Right lobe of liver (tissue), 6 donors: ENCODE measurements at regions not wholly inside any gene's neighbourhood (a gene's known extent, or its start where the extent isn't known, plus 50 kb on each side); places are given as distances from the start of the nearest gene placed in this dataset.
"Not testable (repeated sequence)": the region's sequence is repeated elsewhere in the genome, so short reads cannot be mapped to it uniquely, and the experiment has no call there.

Source experiments
- ATAC-seq, 4 donors: fragments of 200-7000 bp; cut with Tn5 transposase; one replicate each; pipeline ENCODE4 v1.9.1; 2020; ENCODE audit warnings: mild to moderate bottlenecking in 4 of 4, moderate library complexity in 4 of 4
- DNase-seq, 3 donors: peaks; one replicate each; pipeline ENCODE4 v3.0.0-alpha.2; 2020
- H3K27ac ChIP-seq, 3 donors: fragments of 200-600 bp; one replicate each; pipeline ENCODE4 v1.8.0; 2022
- H3K27me3 ChIP-seq, 2 donors: fragments of 200-600 bp; one replicate each; pipeline ENCODE4 v1.8.0; 2022
- H3K36me3 ChIP-seq, 4 donors: fragments of 200-600 bp; sonication (generic) in 1 of 4; one replicate each; pipeline versions ENCODE4 v1.5.1 to v1.8.0; 2017 to 2022; ENCODE audit warnings: control low read depth in 1 of 4
- H3K4me1 ChIP-seq, 4 donors: fragments of 200-600 bp; sonication (generic) in 1 of 4; one replicate each; pipeline versions ENCODE4 v1.5.1 to v1.8.0; 2017 to 2022; ENCODE audit warnings: control low read depth in 1 of 4
- H3K4me3 ChIP-seq, 3 donors: fragments of 200-600 bp; one replicate each; pipeline ENCODE4 v1.8.0; 2022
- H3K9me3 ChIP-seq, 4 donors: fragments of 200-600 bp; sonication (generic) in 1 of 4; one replicate each; pipeline versions ENCODE4 v1.5.1 to v1.8.0; 2017 to 2022; ENCODE audit warnings: control low read depth in 1 of 4
- POLR2A ChIP-seq: fragments of 450-650 bp; IDR thresholded peaks from one replicate; pipeline ENCODE4 v1.6.1; 2017; ENCODE audit warnings: antibody characterized with exemption, mild to moderate bottlenecking
- WGBS: methylation state at CpG from one replicate; pipeline ENCODE4 v1.1.6; 2018; ENCODE audit warnings: low coverage, low lambda C conversion rate; ENCODE audit not compliant: insufficient coverage; ENCODE audit errors: missing lambda C conversion rate; 5-methylcytosine and 5-hydroxymethylcytosine counted together
- intact Hi-C, 2 donors: fragments of 100-400 bp; cut with DNase I; formaldehyde crosslinking; loops; one replicate each; pipeline versions ENCODE4 v1.11.2 to v1.14.1; 2022
- TF ChIP-seq, protein P1 (sequence below), 4 donors: fragments of 200-600 bp in 3 of 4; fragments of 450-650 bp in 1 of 4; IDR thresholded peaks; one replicate each; pipeline versions ENCODE4 v1.5.1 to v1.8.0; 2016 to 2022; ENCODE audit warnings: antibody characterized with exemption in 4 of 4, mild to moderate bottlenecking in 2 of 4
- donor health status: DM: no; HTN: yes; CAD: no.
- donor health status: DM: no; HTN: no; CAD: no.
- donor health status: DM: no; HTN: no; CAD: no.
- donor health status: DM: no; HTN: yes; CAD: no.
- donor health status: DM: no; HTN: yes; CAD: no.

DNA sequence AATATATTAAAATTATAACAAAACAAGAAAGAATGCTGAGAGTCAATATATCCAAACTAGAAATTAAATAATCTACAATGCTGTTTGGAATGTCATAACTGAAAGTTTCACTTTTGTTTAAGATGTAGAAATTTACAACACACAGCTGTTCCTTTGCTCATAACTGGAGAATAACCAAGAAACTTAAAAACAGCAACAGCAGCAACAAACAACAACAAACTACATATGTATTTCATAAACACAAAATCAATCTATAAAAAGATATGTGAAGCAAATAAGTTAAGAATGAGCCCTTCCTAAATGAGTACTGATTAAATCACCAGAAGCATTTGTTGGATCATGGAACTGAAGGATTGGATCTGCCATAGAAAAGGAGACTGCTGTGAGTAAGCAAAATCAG lies 456.5 kb upstream of the ZNF804A start:
- H3K27ac ChIP-seq, result no peak overlapping the region
- intact Hi-C loops, result no loop called here
- H3K9me3 ChIP-seq, result no peaks in the 10 kb centered on the region
- TF ChIP-seq, protein P1, sequence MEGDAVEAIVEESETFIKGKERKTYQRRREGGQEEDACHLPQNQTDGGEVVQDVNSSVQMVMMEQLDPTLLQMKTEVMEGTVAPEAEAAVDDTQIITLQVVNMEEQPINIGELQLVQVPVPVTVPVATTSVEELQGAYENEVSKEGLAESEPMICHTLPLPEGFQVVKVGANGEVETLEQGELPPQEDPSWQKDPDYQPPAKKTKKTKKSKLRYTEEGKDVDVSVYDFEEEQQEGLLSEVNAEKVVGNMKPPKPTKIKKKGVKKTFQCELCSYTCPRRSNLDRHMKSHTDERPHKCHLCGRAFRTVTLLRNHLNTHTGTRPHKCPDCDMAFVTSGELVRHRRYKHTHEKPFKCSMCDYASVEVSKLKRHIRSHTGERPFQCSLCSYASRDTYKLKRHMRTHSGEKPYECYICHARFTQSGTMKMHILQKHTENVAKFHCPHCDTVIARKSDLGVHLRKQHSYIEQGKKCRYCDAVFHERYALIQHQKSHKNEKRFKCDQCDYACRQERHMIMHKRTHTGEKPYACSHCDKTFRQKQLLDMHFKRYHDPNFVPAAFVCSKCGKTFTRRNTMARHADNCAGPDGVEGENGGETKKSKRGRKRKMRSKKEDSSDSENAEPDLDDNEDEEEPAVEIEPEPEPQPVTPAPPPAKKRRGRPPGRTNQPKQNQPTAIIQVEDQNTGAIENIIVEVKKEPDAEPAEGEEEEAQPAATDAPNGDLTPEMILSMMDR (IDR thresholded peaks at IDR 0.05), result no peak
- TF ChIP-seq POLR2A, result no peak
- no peaks in the 10 kb centered on the region for H3K4me1 ChIP-seq
- no peak for DNase-seq
- ATAC-seq, result no peak
- no peaks in the 10 kb centered on the region for H3K27me3 ChIP-seq
- H3K36me3 ChIP-seq, result no peaks in the 10 kb centered on the region
- H3K4me3 ChIP-seq, result no peak overlapping the region

DNA sequence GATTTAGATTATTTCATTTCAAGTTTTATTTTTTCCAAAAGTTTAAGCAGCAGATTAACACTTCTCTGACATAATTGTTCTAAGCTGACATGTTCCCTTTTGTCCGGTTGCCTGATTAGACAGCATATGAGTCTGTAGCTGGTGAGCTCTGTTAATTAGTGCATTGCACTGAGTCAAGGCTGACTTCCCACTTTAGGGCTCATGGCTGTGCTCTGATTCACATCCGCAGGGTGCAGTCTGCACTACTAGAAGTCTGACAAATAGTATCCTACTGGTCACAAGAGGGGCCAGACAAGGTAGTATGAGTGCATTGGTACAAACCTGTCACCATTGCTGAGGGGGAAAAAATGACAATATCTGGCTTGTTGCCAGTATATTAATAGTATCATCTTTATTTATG lies 443.9 kb upstream of the ZNF804A start:
- DNase-seq (no peak), ATAC-seq (no peak)
- Histone ChIP-seq H3K27me3 (no peaks in the 10 kb centered on the region), H3K9me3 (no peaks in the 10 kb centered on the region), H3K4me1 (no peaks in the 10 kb centered on the region), H3K4me3 (no peak overlapping the region), H3K27ac (no peak overlapping the region), H3K36me3 (no peaks in the 10 kb centered on the region)
- 66% methylated on average over 2 of the region's 2 CpGs for WGBS
- intact Hi-C loops, result no loop called here
- TF ChIP-seq POLR2A, result no peak
- TF ChIP-seq, protein P1 (IDR thresholded peaks at IDR 0.05), result no peak

- Histone ChIP-seq H3K36me3 (no peaks in the 10 kb centered on the region), H3K27me3 (no peaks in the 10 kb centered on the region), H3K4me1 (no peaks in the 10 kb centered on the region), H3K9me3 (no peaks in the 10 kb centered on the region), H3K27ac (no peak overlapping the region), H3K4me3 (no peak overlapping the region)
- no peak for DNase-seq
- 60% methylated on average over 1 of the region's 1 CpG for WGBS
- intact Hi-C loops, result no loop called here
- TF ChIP-seq, protein P1 (IDR thresholded peaks at IDR 0.05), result no peak
- no peak for TF ChIP-seq POLR2A
- no peak for ATAC-seq
These were observed 442.5 kb upstream of the ZNF804A start for GRCh38 chr2:184155791-184156190.

GRCh38 chr2:184157141-184157540 lies 441.2 kb upstream of the ZNF804A start:
- no peaks in the 10 kb centered on the region for H3K4me1 ChIP-seq

DNA sequence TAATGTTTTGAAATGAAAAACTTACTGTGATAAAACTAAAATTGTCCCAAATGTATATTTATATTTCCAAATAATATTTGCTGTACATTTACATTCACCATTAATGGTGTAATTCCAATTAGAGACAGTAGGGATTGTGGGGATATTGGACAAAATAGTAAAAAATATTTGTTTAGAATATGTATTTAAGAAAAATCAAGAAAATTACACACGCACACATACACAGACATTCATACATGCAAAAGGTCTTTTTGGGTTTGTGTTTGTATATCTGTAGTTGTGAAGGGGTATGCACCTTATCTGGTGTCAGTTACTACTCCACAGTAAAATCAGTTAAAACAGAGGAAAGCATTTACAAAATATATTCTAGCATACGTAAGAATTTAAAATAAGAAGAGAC lies 435.9 kb upstream of the ZNF804A start:
- ATAC-seq (no peak), DNase-seq (no peak)
- WGBS, result 40% methylated on average over 2 of the region's 2 CpGs
- Histone ChIP-seq H3K4me1 (no peaks in the 10 kb centered on the region), H3K9me3 (no peaks in the 10 kb centered on the region), H3K4me3 (no peak overlapping the region), H3K27me3 (no peaks in the 10 kb centered on the region), H3K27ac (no peak overlapping the region), H3K36me3 (no peaks in the 10 kb centered on the region)
- TF ChIP-seq, protein P1 (IDR thresholded peaks at IDR 0.05), result no peak
- TF ChIP-seq POLR2A, result no peak
- intact Hi-C loops, result no loop called here

More at GRCh38 chr2:184157141-184157540, 441.2 kb upstream of the ZNF804A start:
- 13% methylated on average over 2 of the region's 2 CpGs for WGBS
- ATAC-seq (no peak), DNase-seq (no peak)
- Histone ChIP-seq H3K36me3 (no peaks in the 10 kb centered on the region), H3K27ac (no peak overlapping the region), H3K4me3 (no peak overlapping the region), H3K27me3 (no peaks in the 10 kb centered on the region), H3K9me3 (no peaks in the 10 kb centered on the region)
- TF ChIP-seq, protein P1 (IDR thresholded peaks at IDR 0.05), result no peak
- no peak for TF ChIP-seq POLR2A
- intact Hi-C loops, result no loop called here

DNA sequence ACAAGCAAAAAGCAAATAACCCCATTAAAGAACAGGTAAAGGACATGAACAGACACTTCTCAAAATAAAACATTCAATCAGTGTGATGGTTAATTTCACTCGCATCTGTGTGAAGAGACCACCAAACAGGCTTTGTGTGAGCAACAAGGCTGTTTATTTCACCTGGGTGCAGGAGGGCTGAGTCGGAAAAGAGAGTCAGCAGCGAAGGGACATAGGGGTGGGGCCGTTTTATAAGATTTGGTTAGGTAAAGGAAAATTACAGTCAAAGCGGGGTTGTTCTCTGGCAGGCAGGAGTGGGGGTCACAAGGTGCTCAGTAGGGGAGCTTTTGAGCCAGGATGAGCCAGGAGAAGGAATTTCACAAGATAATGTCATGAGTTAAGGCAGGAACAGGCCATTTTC lies 429.5 kb upstream of the ZNF804A start:
- H3K4me1 ChIP-seq, DNase-seq, H3K36me3 ChIP-seq, H3K27ac ChIP-seq, H3K27me3 ChIP-seq, H3K4me3 ChIP-seq, intact Hi-C loops, H3K9me3 ChIP-seq, ATAC-seq: not testable (repeated sequence)
- 80% methylated on average over 5 of the region's 5 CpGs for WGBS
